ENCODE measurements at regions not wholly inside any gene's neighbourhood (a gene's known extent, or its start where the extent isn't known, plus 50 kb on each side); places are given as distances from the start of the nearest gene placed in this dataset.
A peak's percentile ranks its signal among the peaks of the same experiment; 100 is the strongest.

- Mint-ChIP-seq H3K36me3 (no peaks in the 10 kb centered on the region), H3K9me3 (peaks cover 4 to 5% (median 4%) of the 10 kb centered on the region in 3 donors), H3K27me3 (peaks cover 7% of the 10 kb centered on the region), H3K27ac (no peak overlapping the region), H3K4me1 (no peaks in the 10 kb centered on the region), H3K4me3 (no peak overlapping the region)
These were observed 488.8 kb downstream of the CDK5RAP2 start for GRCh38 chr9:120091206-120091605.

DNA sequence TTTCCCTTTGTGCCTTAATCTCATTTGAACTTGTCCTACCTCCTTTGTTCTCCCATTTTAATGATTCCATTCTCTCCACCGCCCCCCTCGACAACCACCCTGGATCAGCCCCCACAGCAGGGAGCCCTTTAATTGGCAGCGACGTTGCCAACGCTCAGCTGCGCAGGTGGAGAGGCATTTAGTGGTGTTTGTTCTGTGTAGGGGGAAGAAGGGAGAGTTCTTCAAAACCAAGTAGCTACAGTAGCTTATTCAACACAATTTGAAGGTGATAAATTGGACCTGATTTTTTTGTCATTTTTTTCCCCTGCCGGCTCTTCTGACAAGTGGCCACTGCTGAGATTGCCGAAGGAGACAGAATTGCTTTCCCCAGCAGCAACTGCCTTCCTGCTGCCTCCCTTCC lies 499.1 kb downstream of the CDK5RAP2 start:
- H3K36me3 Mint-ChIP-seq = no peaks in the 10 kb centered on the region

DNA sequence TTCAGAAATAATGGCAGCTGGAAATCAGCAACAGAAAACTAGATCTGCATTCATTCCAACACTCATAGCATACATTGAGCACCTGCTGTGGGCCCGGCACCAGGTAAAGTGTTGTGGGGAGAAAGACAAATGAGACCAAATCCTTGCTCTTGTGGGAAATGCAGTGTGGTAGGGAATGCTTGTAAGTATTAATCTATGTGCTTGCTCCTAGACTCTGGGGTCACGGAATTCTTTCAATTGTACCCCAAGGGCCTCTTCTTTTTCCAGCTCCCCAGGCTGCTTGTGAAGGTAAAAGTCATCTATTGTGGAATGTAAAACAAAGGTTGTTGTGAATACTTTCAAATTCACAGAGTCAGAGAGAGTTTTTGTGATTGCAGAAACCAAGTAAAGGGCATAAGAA lies 501.9 kb downstream of the CDK5RAP2 start:
- no peak overlapping the region for H3K27ac Mint-ChIP-seq
- peaks cover 6% of the 10 kb centered on the region for H3K27me3 Mint-ChIP-seq
- peaks cover 2 to 7% (median 3%) of the 10 kb centered on the region in 3 donors for H3K9me3 Mint-ChIP-seq
- no peak overlapping the region for H3K4me3 Mint-ChIP-seq
- H3K36me3 Mint-ChIP-seq = no peaks in the 10 kb centered on the region
- H3K4me1 Mint-ChIP-seq = no peaks in the 10 kb centered on the region

More for the DNA sequence above, 499.1 kb downstream of the CDK5RAP2 start:
- Mint-ChIP-seq H3K27me3 (peaks cover 6% of the 10 kb centered on the region), H3K27ac (peak overlapping the region in 1 of 3 donors; percentile 61), H3K4me1 (no peaks in the 10 kb centered on the region), H3K9me3 (peaks cover 7 to 14% (median 10%) of the 10 kb centered on the region in 3 donors), H3K4me3 (no peak overlapping the region)

GRCh38 chr9:120071760-120072159 lies 508.2 kb downstream of the CDK5RAP2 start:
- no peaks in the 10 kb centered on the region for H3K36me3 Mint-ChIP-seq
- H3K27me3 Mint-ChIP-seq = no peaks in the 10 kb centered on the region
- no peaks in the 10 kb centered on the region for H3K4me1 Mint-ChIP-seq
- H3K27ac Mint-ChIP-seq = no peak overlapping the region
- H3K4me3 Mint-ChIP-seq = no peak overlapping the region
- no peaks in the 10 kb centered on the region for H3K9me3 Mint-ChIP-seq

GRCh38 chr9:120066315-120066714 lies 513.7 kb downstream of the CDK5RAP2 start:
- H3K36me3 Mint-ChIP-seq = no peaks in the 10 kb centered on the region
- no peaks in the 10 kb centered on the region for H3K9me3 Mint-ChIP-seq
- H3K27me3 Mint-ChIP-seq = no peaks in the 10 kb centered on the region
- H3K4me3 Mint-ChIP-seq = no peak overlapping the region
- no peak overlapping the region for H3K27ac Mint-ChIP-seq
- H3K4me1 Mint-ChIP-seq = no peaks in the 10 kb centered on the region

GRCh38 chr9:120065151-120065550 lies 514.8 kb downstream of the CDK5RAP2 start:
- no peak overlapping the region for H3K27ac Mint-ChIP-seq
- no peaks in the 10 kb centered on the region for H3K27me3 Mint-ChIP-seq
- no peak overlapping the region for H3K4me3 Mint-ChIP-seq
- no peaks in the 10 kb centered on the region for H3K9me3 Mint-ChIP-seq
- H3K4me1 Mint-ChIP-seq = no peaks in the 10 kb centered on the region
- H3K36me3 Mint-ChIP-seq = no peaks in the 10 kb centered on the region

DNA sequence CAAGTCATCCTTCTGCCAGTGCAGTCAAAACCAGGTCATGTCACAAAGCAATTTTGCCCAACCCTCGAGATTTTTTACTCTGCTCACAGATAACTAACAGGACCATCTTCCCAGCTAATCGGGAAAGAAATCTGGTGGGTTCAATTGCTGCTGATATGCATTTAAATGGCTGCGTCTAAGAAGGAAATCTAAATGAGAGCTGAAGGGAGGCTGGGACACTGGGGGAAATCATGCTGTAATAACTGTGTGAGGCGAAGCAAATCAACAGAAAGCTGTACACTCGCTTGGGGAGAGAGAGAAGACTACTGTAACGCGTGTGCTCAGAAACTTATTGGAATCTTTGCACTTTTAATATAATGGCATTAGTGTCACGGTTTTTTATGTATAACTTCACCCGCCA lies 535.0 kb downstream of the CDK5RAP2 start:
- H3K27me3 Mint-ChIP-seq = no peaks in the 10 kb centered on the region

GRCh38 chr9:120043448-120043847 lies 536.5 kb downstream of the CDK5RAP2 start:
- Mint-ChIP-seq H3K36me3 (no peaks in the 10 kb centered on the region), H3K27me3 (peaks cover 4% of the 10 kb centered on the region), H3K27ac (peak overlapping the region in 1 of 3 donors; percentile 35), H3K9me3 (peaks cover 0 to 2% (median 0%) of the 10 kb centered on the region in 3 donors), H3K4me3 (peak overlapping the region in 1 of 4 donors; percentile 31), H3K4me1 (no peaks in the 10 kb centered on the region)

More for the DNA sequence above, 535.0 kb downstream of the CDK5RAP2 start:
- H3K4me1 Mint-ChIP-seq = no peaks in the 10 kb centered on the region
- no peak overlapping the region for H3K4me3 Mint-ChIP-seq
- H3K27ac Mint-ChIP-seq = no peak overlapping the region
- H3K36me3 Mint-ChIP-seq = no peaks in the 10 kb centered on the region
- peaks cover 0 to 3% (median 0%) of the 10 kb centered on the region in 3 donors for H3K9me3 Mint-ChIP-seq

DNA sequence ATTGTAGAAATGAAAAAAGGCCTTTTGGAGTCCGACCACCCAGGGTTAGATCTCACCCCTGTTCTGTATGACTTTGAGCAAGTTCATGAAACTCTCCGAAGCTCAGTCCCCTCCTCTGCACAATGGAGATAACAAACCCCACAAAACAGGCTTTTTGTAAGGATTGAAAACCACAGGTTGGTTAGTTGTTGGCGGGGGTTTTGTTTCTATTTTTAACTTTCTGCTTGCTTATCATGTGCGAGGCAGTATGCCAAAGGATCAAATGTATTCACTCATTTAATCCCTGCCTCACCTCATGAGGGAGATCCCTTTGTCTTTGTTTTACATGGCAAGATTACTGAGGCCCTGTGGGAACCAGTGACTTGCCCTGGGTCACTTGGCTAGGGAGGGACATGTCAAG lies 539.1 kb downstream of the CDK5RAP2 start:
- H3K4me3 Mint-ChIP-seq = no peak overlapping the region
- no peaks in the 10 kb centered on the region for H3K4me1 Mint-ChIP-seq
- H3K36me3 Mint-ChIP-seq = no peaks in the 10 kb centered on the region
- no peak overlapping the region for H3K27ac Mint-ChIP-seq
- no peaks in the 10 kb centered on the region for H3K9me3 Mint-ChIP-seq
- peaks cover 6% of the 10 kb centered on the region for H3K27me3 Mint-ChIP-seq

DNA sequence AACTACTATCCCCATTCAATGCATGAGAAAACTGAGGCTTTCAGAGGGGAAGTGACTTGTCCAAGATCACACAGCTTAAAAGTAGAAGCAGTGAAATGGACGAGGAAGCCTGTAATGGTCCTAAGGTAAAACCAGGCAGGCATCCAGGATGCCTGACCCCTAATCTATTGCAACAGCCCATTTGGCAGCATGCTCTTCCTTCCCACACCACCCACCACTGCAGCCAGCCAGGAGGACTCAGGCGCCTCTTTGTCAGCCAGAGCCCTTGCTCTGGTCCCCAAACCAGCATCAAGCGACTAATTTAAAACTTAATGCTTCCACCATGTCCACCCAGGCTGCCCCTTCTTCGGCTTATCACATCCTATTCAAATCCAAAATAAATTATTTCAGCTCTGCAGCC lies 541.6 kb downstream of the CDK5RAP2 start:
- Mint-ChIP-seq H3K9me3 (peaks cover 0 to 2% (median 0%) of the 10 kb centered on the region in 3 donors), H3K4me1 (no peaks in the 10 kb centered on the region), H3K27ac (no peak overlapping the region), H3K4me3 (no peak overlapping the region), H3K27me3 (peaks cover 6% of the 10 kb centered on the region), H3K36me3 (no peaks in the 10 kb centered on the region)

DNA sequence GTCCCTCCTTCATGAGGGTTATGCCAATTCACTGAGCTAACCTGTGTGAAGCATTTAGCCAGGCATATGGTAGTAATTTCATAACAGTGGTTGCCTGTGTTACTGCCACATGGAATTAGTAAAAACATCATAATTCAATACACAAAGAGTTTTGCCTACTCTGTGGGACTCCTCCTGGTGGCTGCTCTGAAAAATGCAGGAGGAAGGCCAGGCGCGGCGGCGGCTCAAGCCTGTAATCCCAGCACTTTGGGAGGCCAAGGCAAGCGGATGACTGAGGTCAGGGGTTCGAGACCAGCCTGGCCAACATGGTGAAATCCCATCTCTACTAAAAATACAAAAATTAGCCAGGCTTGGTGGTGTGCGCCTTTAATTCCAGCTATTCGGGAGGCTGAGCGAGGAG lies 547.3 kb downstream of the CDK5RAP2 start:
- Mint-ChIP-seq H3K27ac (no peak overlapping the region), H3K9me3 (peaks cover 0 to 5% (median 0%) of the 10 kb centered on the region in 3 donors), H3K36me3 (no peaks in the 10 kb centered on the region), H3K4me1 (no peaks in the 10 kb centered on the region), H3K4me3 (no peak overlapping the region), H3K27me3 (peaks cover 4% of the 10 kb centered on the region)

- H3K27ac Mint-ChIP-seq = no peak overlapping the region
- H3K27me3 Mint-ChIP-seq = peaks cover 8% of the 10 kb centered on the region
- no peaks in the 10 kb centered on the region for H3K4me1 Mint-ChIP-seq
- H3K9me3 Mint-ChIP-seq = peaks cover 0 to 5% (median 0%) of the 10 kb centered on the region in 3 donors
- H3K36me3 Mint-ChIP-seq = no peaks in the 10 kb centered on the region
- no peak overlapping the region for H3K4me3 Mint-ChIP-seq
These were observed 549.1 kb downstream of the CDK5RAP2 start for GRCh38 chr9:120030847-120031246.

DNA sequence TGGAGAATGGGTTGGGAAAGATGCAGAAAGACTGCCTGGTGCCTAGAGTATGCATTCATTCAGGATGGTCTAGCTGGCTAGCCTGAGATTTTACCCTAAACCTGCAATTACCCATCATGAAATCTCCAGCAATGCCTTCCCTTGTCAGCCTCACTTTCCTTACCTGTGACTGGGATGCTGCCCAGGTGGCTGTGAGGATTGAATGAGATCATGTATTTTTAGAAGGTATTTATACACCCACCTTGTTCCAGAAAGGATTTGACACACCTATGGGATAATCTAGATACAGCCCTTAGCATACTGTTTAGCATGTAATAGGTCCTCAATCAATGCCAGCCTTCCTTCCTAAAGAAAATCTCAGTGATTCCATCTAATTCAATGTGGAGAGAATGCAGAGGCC lies 561.4 kb downstream of the CDK5RAP2 start:
- no peaks in the 10 kb centered on the region for H3K4me1 Mint-ChIP-seq
- H3K9me3 Mint-ChIP-seq = peaks cover 0 to 7% (median 2%) of the 10 kb centered on the region in 3 donors
- no peak overlapping the region for H3K27ac Mint-ChIP-seq
- H3K36me3 Mint-ChIP-seq = no peaks in the 10 kb centered on the region
- H3K4me3 Mint-ChIP-seq = no peak overlapping the region
- H3K27me3 Mint-ChIP-seq = peaks cover 2% of the 10 kb centered on the region

- H3K9me3 Mint-ChIP-seq = peaks cover 0 to 3% (median 2%) of the 10 kb centered on the region in 3 donors
- H3K36me3 Mint-ChIP-seq = no peaks in the 10 kb centered on the region
- H3K27ac Mint-ChIP-seq = no peak overlapping the region
- no peaks in the 10 kb centered on the region for H3K4me1 Mint-ChIP-seq
- peaks cover 2% of the 10 kb centered on the region for H3K27me3 Mint-ChIP-seq
- H3K4me3 Mint-ChIP-seq = no peak overlapping the region
These were observed 561.9 kb downstream of the CDK5RAP2 start for GRCh38 chr9:120018037-120018436.

GRCh38 chr9:120016231-120016630 lies 563.7 kb downstream of the CDK5RAP2 start:
- H3K36me3 Mint-ChIP-seq = no peaks in the 10 kb centered on the region
- H3K9me3 Mint-ChIP-seq = peaks cover 0 to 3% (median 2%) of the 10 kb centered on the region in 3 donors
- H3K27ac Mint-ChIP-seq = no peak overlapping the region

GRCh38 chr9:120014796-120015195 lies 565.2 kb downstream of the CDK5RAP2 start:
- no peaks in the 10 kb centered on the region for H3K9me3 Mint-ChIP-seq
- H3K27me3 Mint-ChIP-seq = peaks cover 2% of the 10 kb centered on the region
- no peaks in the 10 kb centered on the region for H3K36me3 Mint-ChIP-seq
- no peak overlapping the region for H3K27ac Mint-ChIP-seq
- H3K4me1 Mint-ChIP-seq = no peaks in the 10 kb centered on the region
- no peak overlapping the region for H3K4me3 Mint-ChIP-seq

More at GRCh38 chr9:120016231-120016630, 563.7 kb downstream of the CDK5RAP2 start:
- Mint-ChIP-seq H3K4me3 (no peak overlapping the region), H3K4me1 (no peaks in the 10 kb centered on the region), H3K27me3 (peaks cover 2% of the 10 kb centered on the region)

Data from IgD-negative memory B cell (primary cell).